Endothelial cell (in vitro differentiated cells): ENCODE measurements at regions not wholly inside any gene's neighbourhood (a gene's known extent, or its start where the extent isn't known, plus 50 kb on each side); places are given as distances from the start of the nearest gene placed in this dataset.

Source experiments
- DNase-seq: peaks from one replicate; pipeline ENCODE4 v3.0.0; 2021; ENCODE audit warnings: low spot score
- H3K27ac Mint-ChIP-seq: one replicate; pipeline ENCODE4 v1.8.0; 2021; ENCODE audit warnings: mixed read lengths, inconsistent platforms; ENCODE audit not compliant: unreplicated experiment
- H3K27me3 Mint-ChIP-seq: one replicate; pipeline ENCODE4 v1.8.0; 2021; ENCODE audit warnings: mild to moderate bottlenecking, moderate library complexity, mixed read lengths, inconsistent platforms; ENCODE audit not compliant: unreplicated experiment
- H3K36me3 Mint-ChIP-seq: one replicate; pipeline ENCODE4 v1.8.0; 2021; ENCODE audit warnings: mild to moderate bottlenecking, low read depth, mixed read lengths, inconsistent platforms; ENCODE audit not compliant: unreplicated experiment
- H3K4me1 Mint-ChIP-seq: one replicate; pipeline ENCODE4 v1.8.0; 2021; ENCODE audit warnings: mild to moderate bottlenecking, mixed read lengths, inconsistent platforms; ENCODE audit not compliant: unreplicated experiment
- H3K4me3 Mint-ChIP-seq: one replicate; pipeline ENCODE4 v1.8.0; 2021; ENCODE audit warnings: mild to moderate bottlenecking, mixed read lengths, inconsistent platforms; ENCODE audit not compliant: unreplicated experiment
- H3K9me3 Mint-ChIP-seq: one replicate; pipeline ENCODE4 v1.8.0; 2021; ENCODE audit warnings: mixed read lengths, inconsistent platforms; ENCODE audit not compliant: unreplicated experiment
- CTCF ChIP-seq: fragments of 200-600 bp; sonication (generic); IDR thresholded peaks from one replicate; pipeline ENCODE4 v1.5.0; 2021; ENCODE audit warnings: antibody characterized with exemption; ENCODE audit not compliant: unreplicated experiment

DNA sequence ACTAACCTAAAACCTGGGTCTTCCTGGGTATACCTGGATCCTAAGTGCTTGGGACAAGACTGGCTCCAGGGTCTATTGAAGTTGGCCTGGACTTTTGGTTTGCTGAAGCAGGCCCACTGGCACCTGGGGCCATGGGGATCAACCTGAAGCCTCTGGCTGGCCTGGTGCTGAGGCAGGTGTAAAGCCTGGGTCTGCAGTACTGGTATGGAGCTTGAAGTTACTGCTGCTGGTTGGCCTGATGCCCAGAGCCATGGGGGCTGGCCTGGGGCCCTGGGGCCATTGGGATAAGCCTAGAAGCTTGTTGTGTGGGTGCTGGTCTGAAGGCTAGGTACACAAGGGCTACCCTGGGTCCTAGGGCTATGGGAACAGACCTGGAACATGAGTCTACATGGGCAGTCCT lies 743.2 kb upstream of the GRIA3 start:
- no peak overlapping the region for H3K27ac Mint-ChIP-seq
- DNase-seq: no peak
- no peaks in the 10 kb centered on the region for H3K9me3 Mint-ChIP-seq
- no peaks in the 10 kb centered on the region for H3K4me1 Mint-ChIP-seq
- TF ChIP-seq CTCF: no peak
- no peak overlapping the region for H3K4me3 Mint-ChIP-seq
- H3K36me3 Mint-ChIP-seq: no peaks in the 10 kb centered on the region
- no peaks in the 10 kb centered on the region for H3K27me3 Mint-ChIP-seq

GRCh38 chrX:122441451-122441850 lies 742.6 kb upstream of the GRIA3 start:
- Mint-ChIP-seq H3K4me1 (no peaks in the 10 kb centered on the region), H3K36me3 (no peaks in the 10 kb centered on the region), H3K27me3 (no peaks in the 10 kb centered on the region), H3K9me3 (no peaks in the 10 kb centered on the region), H3K27ac (no peak overlapping the region), H3K4me3 (no peak overlapping the region)
- DNase-seq: no peak
- no peak for TF ChIP-seq CTCF

DNA sequence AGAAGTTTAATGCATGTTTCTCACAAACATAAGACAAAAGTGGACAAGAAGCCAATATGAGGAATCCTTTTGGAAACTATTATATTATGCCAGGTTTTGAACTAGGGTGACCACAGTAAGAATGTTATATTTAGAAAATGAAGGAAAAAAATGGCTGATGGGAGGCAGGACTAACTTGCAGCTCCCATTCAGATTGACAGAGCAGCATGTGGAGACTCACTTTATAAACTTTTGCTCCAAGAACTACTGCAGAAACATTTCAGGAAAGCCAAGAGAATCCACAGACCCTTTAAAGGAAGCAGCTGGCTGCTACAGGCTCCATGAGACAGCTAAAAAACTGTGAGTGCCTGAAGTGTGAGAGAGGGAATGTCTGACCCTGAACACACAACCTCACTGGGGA lies 738.6 kb upstream of the GRIA3 start:
- no peak overlapping the region for H3K27ac Mint-ChIP-seq
- TF ChIP-seq CTCF: no peak
- H3K4me3 Mint-ChIP-seq: no peak overlapping the region
- no peaks in the 10 kb centered on the region for H3K36me3 Mint-ChIP-seq
- H3K4me1 Mint-ChIP-seq: no peaks in the 10 kb centered on the region
- no peaks in the 10 kb centered on the region for H3K27me3 Mint-ChIP-seq
- no peaks in the 10 kb centered on the region for H3K9me3 Mint-ChIP-seq
- no peak for DNase-seq

- H3K27ac Mint-ChIP-seq: no peak overlapping the region
- no peak for DNase-seq
- no peaks in the 10 kb centered on the region for H3K4me1 Mint-ChIP-seq
- H3K27me3 Mint-ChIP-seq: no peaks in the 10 kb centered on the region
- H3K4me3 Mint-ChIP-seq: no peak overlapping the region
- H3K36me3 Mint-ChIP-seq: no peaks in the 10 kb centered on the region
- TF ChIP-seq CTCF: no peak
- no peaks in the 10 kb centered on the region for H3K9me3 Mint-ChIP-seq
Measured at GRCh38 chrX:122464341-122464740, 719.7 kb upstream of the GRIA3 start.

DNA sequence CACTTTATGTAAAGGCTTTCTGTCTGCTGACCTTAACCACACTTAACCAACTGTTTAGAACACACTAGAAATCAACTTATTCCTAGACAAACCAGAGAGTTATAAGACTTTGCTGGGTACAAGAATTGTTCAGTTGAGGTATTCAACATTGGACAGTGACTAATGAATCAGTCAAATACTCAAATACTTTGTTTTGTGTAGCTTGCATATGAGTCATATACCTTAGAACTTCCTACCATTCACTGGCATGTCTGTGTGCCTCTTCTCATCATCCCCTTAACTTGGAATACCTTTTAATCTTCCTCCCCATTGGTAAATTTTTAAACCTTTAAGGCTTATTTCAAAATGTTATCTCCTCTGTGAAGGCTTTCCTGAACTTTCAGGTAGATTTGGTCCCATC lies 708.8 kb upstream of the GRIA3 start:
- Mint-ChIP-seq H3K4me3 (no peak overlapping the region), H3K27me3 (no peaks in the 10 kb centered on the region), H3K9me3 (no peaks in the 10 kb centered on the region), H3K4me1 (peaks cover 2% of the 10 kb centered on the region), H3K36me3 (no peaks in the 10 kb centered on the region), H3K27ac (no peak overlapping the region)
- DNase-seq: no peak
- TF ChIP-seq CTCF: no peak
